ENCODE measurements at regions not wholly inside any gene's neighbourhood (a gene's known extent, or its start where the extent isn't known, plus 50 kb on each side); places are given as distances from the start of the nearest gene placed in this dataset.
"Not testable (repeated sequence)": the region's sequence is repeated elsewhere in the genome, so short reads cannot be mapped to it uniquely, and the experiment has no call there.

- DNase-seq (ENCODE audit: low read depth in 2 of 2), result no peak
Observed at GRCh38 chr6:137968901-137969300, 101.8 kb downstream of the TNFAIP3 start.

DNA sequence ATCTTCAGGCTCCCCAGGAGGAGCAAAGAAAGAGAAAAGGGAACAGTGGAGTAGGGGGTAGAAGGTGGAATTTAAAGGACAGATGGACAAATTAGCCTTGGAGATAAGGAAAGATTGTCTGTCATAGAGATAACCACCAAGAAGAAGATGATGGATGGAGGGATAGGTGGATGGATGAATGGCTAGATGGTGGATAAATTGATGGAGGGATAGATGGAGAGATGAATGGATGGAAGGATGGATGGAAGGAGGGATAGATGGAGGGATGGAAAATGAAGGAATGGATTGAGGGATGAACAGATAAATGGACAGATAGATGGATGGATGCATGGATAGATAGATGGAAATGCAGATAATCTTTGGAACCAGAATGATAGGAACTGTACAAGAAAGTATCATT is 102.8 kb downstream of the TNFAIP3 start:
- DNase-seq (ENCODE audit: low read depth in 2 of 2), result no peak

GRCh38 chr6:137970368-137970767 is 103.3 kb downstream of the TNFAIP3 start:
- DNase-seq (ENCODE audit: low read depth in 2 of 2), result no peak

DNA sequence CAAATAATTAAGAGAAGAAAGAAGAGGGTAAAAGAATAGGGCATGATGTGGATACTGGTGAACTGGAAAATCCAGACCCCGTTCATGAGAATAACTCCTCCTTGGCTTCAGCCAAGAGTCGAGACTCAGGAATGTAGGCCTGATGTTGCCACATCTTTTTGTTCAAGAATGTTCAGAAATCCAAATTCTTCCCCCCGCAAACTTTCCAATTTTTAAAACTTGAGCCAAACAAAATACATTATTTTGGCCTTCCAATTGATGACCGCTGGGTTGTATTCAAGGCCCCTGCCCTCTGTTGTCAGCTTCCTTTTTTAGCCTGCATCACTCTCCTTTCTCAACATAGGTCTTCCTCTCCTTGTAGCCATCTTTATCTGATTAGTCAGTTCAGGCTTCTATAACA is 106.1 kb downstream of the TNFAIP3 start:
- no peak for DNase-seq (ENCODE audit: low read depth in 2 of 2)

DNA sequence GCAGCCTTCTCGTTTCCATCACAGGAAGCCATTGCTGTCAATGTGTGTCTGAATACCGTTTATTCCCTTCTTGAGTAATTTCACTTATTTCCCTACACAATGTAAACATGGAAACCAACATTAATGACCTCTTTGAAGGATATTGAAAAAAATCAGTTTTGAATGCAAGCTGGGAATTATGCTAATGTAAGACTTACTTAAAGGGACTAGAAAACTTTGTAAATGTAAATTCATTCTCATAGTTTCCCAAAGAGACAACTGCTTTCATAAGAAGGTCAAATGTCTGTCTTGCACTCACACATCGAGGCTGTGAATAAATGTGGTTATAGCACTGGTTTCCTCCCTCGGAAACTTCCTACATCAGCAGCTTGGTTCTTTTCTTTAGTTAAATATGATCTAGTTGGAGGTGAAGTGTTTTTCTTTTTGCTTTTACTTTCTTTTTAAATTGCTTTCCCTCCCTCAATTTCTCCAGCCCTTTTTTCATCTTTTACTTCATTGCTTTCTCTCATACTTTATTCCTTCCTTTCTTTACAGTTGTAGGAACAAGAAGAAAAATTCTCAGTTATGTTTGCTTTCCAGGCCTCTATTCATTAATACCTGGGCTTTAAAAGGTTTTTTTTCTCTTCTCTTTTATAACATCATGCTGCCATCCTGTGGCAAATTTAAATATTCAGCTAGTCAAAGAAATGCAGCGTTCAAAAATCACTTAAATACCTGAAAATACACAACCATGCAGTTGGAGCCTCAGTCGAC is 108.3 kb downstream of the TNFAIP3 start:
- DNase-seq (ENCODE audit: low read depth in 2 of 2), result peak in 1 of 2 donors; percentile 16

DNA sequence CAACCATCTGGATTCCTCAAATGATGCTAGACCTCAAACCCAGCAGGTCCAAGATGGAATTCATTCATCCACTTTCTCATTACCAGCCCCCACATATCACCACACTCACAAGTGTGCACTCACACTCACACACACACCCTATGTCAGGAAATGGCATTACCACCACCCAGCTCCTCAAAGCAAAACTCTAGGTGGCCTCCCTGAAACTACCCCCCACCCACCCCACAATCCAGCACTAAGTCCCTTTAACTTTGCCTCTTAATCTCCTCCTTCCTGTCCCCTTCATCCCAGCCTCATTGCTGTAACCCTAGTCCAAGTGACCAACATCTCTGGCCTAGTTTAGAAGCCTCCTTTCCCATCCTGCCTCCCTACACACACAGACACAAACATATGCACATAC is 109.4 kb downstream of the TNFAIP3 start:
- no peak for DNase-seq (ENCODE audit: low read depth in 2 of 2)

GRCh38 chr6:137977206-137977605 is 110.1 kb downstream of the TNFAIP3 start:
- no peak for DNase-seq (ENCODE audit: low read depth in 2 of 2)

- no peak for DNase-seq (ENCODE audit: low read depth in 2 of 2)
Observed at GRCh38 chr6:137977814-137978213, 110.8 kb downstream of the TNFAIP3 start.

DNA sequence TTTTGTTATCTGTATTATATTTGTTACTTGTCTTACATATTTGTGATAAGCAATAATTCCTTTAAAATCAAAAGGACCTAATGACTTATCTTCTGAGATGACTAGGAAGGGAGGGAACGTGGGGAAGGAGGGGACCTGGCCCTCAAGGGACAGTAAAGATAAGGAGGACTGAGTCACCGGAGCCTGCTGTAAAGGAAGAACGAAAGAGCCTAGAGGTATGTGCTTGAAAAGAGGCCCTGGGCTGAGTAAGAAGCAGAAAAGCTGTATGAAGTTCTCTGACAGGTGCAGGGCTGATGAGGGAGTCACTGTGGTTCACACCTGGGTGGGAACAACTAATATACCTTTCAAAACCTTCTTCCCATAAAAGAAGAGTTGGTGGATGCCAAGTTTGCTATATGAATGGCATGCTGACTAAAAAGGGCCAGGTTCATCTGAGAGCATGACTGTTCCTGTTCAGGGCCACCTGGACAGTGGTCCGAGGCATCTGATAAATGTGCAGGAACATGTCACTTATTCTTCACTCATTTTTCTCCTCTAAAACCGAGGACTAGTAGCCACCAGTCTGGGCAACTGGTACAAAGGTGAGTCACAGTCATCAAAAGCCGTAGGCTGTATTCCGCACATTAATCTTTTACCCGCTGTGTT is 111.3 kb downstream of the TNFAIP3 start:
- no peak for DNase-seq (ENCODE audit: low read depth in 2 of 2)

GRCh38 chr6:137979263-137979662 is 112.2 kb downstream of the TNFAIP3 start:
- DNase-seq (ENCODE audit: low read depth in 2 of 2), result not testable (repeated sequence)

DNA sequence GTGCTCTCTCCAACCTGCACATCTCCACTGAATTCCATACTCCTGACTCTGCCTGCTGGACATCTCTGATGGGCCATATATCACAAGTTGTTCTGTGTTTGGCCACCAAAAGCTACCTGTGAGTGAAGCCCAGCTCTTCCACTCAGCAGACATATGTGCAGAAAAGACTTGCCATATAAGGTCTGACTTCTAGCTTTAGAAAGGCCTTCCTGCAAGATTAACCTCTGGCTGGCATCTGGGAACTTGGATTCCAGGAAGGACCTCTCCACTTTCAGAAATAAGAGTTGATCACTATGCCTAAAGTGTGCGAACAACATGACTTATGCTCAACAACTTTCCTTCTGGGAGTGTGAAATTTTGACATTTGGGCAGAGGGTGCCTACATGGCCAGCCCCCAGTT is 113.7 kb downstream of the TNFAIP3 start:
- DNase-seq (ENCODE audit: low read depth in 2 of 2), result no peak

GRCh38 chr6:137981758-137982157 is 114.7 kb downstream of the TNFAIP3 start:
- no peak for DNase-seq (ENCODE audit: low read depth in 2 of 2)

DNA sequence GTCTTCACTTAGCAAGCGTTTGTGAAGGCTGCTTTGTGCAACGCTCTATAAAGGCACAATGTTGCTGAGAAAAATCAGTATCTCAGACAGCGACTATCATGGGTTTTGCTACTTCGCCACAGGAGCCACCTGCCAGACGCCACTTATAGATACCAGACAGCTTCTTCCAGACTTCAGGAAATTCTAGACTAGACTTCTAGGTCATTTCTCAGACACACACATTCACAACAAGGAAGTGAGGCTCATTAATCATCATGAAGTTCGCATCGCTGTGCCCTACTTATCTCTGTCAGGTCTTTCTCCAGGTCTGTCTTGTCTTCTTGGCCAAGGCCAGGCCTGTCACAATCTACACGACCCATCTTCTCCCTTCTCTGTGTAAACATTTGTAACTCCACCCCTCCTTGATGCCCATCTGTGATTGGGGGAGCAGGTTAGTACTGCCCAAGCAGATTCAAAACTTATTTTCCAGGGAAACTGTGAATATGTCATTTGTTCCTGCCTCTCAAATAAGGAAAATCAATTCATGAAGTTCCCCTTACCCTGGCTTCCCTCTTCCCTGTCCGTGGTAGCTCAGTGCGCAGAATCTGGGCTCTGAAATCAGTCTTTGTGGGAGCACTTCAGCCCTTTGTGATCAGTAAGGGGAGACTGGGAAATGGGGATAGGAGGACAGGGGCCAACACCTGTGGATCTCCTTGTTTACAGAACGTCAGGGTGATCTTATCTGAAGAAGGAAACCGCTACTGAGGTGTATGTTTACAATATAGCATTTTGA is 115.5 kb downstream of the TNFAIP3 start:
- DNase-seq (ENCODE audit: low read depth in 2 of 2), result no peak

- DNase-seq (ENCODE audit: low read depth in 2 of 2), result no peak
Observed at GRCh38 chr6:137983269-137983668, 116.2 kb downstream of the TNFAIP3 start.

DNA sequence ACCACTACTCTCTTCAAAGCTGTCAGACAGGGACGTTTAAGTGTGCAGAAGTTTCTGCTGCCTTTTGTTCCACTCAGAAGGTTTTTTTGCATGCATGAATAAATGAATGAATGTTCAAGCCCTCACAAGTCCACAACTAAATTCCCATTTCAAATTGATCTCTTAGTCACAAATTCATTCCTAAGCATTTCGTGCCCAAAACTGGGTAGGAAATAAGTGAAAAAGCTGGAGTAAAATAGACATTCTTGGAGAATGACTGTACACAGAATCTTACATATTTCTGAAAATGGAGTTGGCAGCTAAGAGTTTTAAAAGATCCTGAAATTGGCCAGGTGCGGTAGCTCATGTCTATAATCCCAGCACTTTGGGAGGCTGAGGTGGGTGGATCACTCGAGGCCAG is 117.6 kb downstream of the PERP start:
- DNase-seq (ENCODE audit: low read depth in 2 of 2), result no peak

GRCh38 chr6:137995371-137995770 is 111.8 kb downstream of the PERP start:
- DNase-seq (ENCODE audit: low read depth in 2 of 2), result no peak

DNA sequence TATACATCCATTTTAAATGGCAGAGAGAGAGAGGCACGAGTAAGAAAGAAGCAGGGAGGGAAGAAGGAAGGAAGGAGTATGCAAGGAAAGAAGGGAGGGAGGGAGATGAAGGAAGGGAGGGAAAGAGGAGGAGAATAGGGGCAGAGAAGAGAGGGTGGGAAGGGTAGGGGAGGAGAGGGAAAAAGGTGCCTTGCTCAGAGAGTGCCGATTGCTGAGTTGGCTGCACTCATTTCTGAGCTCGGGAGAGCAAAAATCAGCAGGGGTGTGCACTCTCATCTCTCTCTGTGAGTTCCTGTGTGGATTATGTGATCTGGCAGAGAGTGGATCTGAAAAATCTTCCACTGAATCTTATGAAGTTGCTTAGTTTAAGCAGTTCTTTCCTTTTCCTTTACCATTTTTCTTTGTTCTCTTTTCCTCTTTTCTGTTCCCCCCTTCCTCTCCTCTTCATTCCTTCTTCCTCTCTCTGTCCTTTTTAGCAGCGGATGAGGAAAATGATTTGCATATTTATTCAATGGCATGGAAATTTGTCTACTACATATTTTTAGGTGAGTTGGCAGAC is 108.7 kb downstream of the PERP start:
- no peak for DNase-seq (ENCODE audit: low read depth in 2 of 2)

DNA sequence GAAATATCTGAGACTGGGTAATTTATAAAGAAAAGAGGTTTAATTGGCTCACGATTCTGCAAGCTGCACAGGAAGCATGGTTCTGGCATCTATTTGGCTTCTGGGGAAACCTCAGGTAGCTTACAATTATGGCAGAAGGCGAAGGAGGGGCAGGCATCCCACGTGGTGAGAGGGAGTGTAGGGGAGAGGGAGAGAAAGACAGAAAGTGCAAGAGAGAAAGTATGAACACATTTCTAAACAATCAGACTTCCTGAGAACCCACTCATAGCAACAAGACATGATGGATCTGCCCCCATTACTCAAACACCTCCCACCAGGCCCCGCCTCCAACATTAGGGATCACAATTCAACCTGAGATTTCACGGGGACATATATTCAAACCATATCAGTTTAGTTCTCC is 107.4 kb downstream of the PERP start:
- no peak for DNase-seq (ENCODE audit: low read depth in 2 of 2)

- DNase-seq (ENCODE audit: low read depth in 2 of 2), result no peak
Observed at GRCh38 chr6:138000941-138001340, 106.3 kb downstream of the PERP start.

- peak; percentile 4 to 38 for DNase-seq (ENCODE audit: low read depth in 2 of 2)
Observed at GRCh38 chr6:138001750-138002349, 105.4 kb downstream of the PERP start.

GRCh38 chr6:138004430-138005287 is 102.6 kb downstream of the PERP start:
- no peak for DNase-seq (ENCODE audit: low read depth in 2 of 2)
